OCI-LY3 (cell line): ENCODE measurements at regions not wholly inside any gene's neighbourhood (a gene's known extent, or its start where the extent isn't known, plus 50 kb on each side); places are given as distances from the start of the nearest gene placed in this dataset.

Source experiments
- H2AFZ ChIP-seq: fragments of 200-600, 300-600 bp; shearing (Covaris generic); 2 replicates; pipeline ENCODE4 v1.6.0; 2014; ENCODE audit warnings: antibody characterized with exemption, low read depth, low read length
- H3K27ac ChIP-seq: fragments of 200-600, 300-600 bp; sonication (generic); 2 replicates; pipeline ENCODE4 v1.5.1; 2014; ENCODE audit warnings: mild to moderate bottlenecking, low read length, moderate library complexity, mixed read lengths
- H3K27me3 ChIP-seq: fragments of 200-600, 300-600 bp; sonication (generic); 2 replicates; pipeline ENCODE4 v1.6.1; 2014; ENCODE audit warnings: low read depth, low read length, mixed read lengths
- H3K36me3 ChIP-seq: fragments of 200-600, 300-600 bp; sonication (generic); replicated peaks from 2 replicates; pipeline ENCODE3; 2014; ENCODE audit warnings: low read depth, low read length, mixed read lengths
- H3K4me1 ChIP-seq: fragments of 300-600, 200-600 bp; sonication (generic); 2 replicates; pipeline ENCODE4 v1.6.1; 2014; ENCODE audit warnings: low read length, mixed read lengths
- H3K4me2 ChIP-seq: fragments of 200-600, 300-600 bp; sonication (generic); 2 replicates; pipeline ENCODE4 v1.6.1; 2014; ENCODE audit warnings: low read length, mixed read lengths
- H3K4me3 ChIP-seq: fragments of 300-600, 200-600 bp; sonication (generic); 2 replicates; pipeline ENCODE4 v1.5.1; 2014; ENCODE audit warnings: antibody characterized with exemption, mild to moderate bottlenecking, low read length, moderate library complexity
- H3K79me2 ChIP-seq: fragments of 300-600, 200-600 bp; shearing (Covaris generic); 2 replicates; pipeline ENCODE4 v1.6.1; 2014; ENCODE audit warnings: mild to moderate bottlenecking, low read length, mixed read lengths
- H3K9ac ChIP-seq: fragments of 300-600, 200-600 bp; shearing (Covaris generic); 2 replicates; pipeline ENCODE4 v1.6.0; 2014; ENCODE audit warnings: mild to moderate bottlenecking, low read length, moderate library complexity
- H3K9me3 ChIP-seq: fragments of 200-600, 300-600 bp; shearing (Covaris generic); 2 replicates; pipeline ENCODE4 v1.6.1; 2014; ENCODE audit warnings: low read length, mixed read lengths; ENCODE audit not compliant: insufficient read depth
- H4K20me1 ChIP-seq: fragments of 200-600, 300-600 bp; sonication (generic); 2 replicates; pipeline ENCODE4 v1.6.1; 2016; ENCODE audit warnings: low read length, mixed read lengths; ENCODE audit not compliant: insufficient read depth
- EZH2phosphoT487 ChIP-seq: fragments of 200-600 bp; shearing (Covaris generic); IDR thresholded peaks from 2 replicates; pipeline ENCODE4 v1.6.1; 2018; ENCODE audit warnings: antibody characterized with exemption, mixed run types, low read depth
- TF ChIP-seq, protein P1 (sequence below): fragments of 200-600, 300-600 bp; sonication (generic); IDR thresholded peaks from 2 replicates; pipeline ENCODE4 v1.5.1; 2014; ENCODE audit warnings: antibody characterized with exemption, low read length, low read depth

DNA sequence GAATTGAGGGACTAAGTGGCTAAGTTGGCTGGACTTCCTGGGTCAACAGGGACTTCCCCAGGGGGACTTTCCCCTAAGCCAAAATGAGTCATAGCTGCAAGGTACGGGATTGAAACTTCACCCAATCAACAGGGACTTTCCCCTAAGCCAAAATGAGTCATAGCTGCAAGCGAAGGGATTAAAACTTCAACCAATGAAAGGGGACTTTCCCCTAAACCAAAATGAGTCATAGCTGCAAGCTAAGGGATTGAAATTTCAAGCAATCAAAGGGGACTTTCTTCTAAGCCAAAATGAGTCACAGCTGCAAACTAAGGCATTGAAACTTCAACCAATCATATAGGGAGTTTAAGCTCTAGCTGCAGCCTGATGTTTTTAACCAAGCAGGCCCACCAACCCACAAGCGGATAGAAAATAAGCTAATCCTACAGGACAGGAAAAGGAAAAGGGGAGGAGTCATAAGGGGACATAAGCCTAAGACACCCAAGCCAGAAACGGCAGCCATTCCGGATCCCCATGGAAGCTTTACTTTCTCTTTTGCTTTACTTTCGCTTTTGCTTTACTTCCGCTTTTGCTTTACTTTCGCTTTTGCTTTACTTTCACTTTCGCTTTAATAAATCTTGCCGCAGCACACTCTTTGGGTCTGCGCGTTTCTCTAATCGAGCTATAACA is 1375.4 kb upstream of the CELF4 start:
- H3K9ac ChIP-seq: peak overlapping the region; percentile 82
- TF ChIP-seq EZH2phosphoT487: 0 out of 2 replicates have a peak, but pooled peaks have one; percentile 35
- TF ChIP-seq, protein P1, sequence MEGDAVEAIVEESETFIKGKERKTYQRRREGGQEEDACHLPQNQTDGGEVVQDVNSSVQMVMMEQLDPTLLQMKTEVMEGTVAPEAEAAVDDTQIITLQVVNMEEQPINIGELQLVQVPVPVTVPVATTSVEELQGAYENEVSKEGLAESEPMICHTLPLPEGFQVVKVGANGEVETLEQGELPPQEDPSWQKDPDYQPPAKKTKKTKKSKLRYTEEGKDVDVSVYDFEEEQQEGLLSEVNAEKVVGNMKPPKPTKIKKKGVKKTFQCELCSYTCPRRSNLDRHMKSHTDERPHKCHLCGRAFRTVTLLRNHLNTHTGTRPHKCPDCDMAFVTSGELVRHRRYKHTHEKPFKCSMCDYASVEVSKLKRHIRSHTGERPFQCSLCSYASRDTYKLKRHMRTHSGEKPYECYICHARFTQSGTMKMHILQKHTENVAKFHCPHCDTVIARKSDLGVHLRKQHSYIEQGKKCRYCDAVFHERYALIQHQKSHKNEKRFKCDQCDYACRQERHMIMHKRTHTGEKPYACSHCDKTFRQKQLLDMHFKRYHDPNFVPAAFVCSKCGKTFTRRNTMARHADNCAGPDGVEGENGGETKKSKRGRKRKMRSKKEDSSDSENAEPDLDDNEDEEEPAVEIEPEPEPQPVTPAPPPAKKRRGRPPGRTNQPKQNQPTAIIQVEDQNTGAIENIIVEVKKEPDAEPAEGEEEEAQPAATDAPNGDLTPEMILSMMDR: no peak
- peaks cover 11% of the 10 kb centered on the region for H3K9me3 ChIP-seq
- no peaks in the 10 kb centered on the region for H4K20me1 ChIP-seq
- H3K4me2 ChIP-seq: peak overlapping the region; percentile 87
- H2AFZ ChIP-seq: 0 out of 2 replicates have a peak overlapping the region, but pooled peaks have one; percentile 40
- no peaks in the 10 kb centered on the region for H3K79me2 ChIP-seq
- H3K4me1 ChIP-seq: peaks cover 39% of the 10 kb centered on the region
- H3K4me3 ChIP-seq: peak overlapping the region; percentile 77
- peaks cover 34% of the 10 kb centered on the region for H3K36me3 ChIP-seq
- H3K27ac ChIP-seq: peak overlapping the region; percentile 96
- H3K27me3 ChIP-seq: no peaks in the 10 kb centered on the region

DNA sequence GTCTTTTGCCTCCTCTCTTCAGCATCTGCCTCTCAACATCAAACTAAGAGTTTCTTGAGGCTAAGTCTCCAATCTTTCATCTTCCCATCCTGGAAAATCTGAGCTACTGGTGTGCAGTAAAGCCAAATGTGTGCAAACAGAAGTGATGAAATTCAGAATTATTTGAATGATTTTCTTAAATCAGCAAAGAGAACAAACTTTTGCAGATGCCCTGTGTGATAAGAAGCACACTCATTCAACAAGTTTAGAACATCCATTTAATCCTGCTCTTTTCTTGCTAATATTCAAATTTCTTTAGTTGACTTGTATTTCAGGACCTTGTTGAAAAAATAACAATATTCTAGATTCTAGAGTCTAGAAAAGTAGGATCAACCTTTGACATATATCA is 1374.9 kb upstream of the CELF4 start:
- H3K4me2 ChIP-seq: peak overlapping the region; percentile 52
- peak overlapping the region; percentile 57 for H3K9ac ChIP-seq
- peak overlapping the region; percentile 96 for H3K27ac ChIP-seq

DNA sequence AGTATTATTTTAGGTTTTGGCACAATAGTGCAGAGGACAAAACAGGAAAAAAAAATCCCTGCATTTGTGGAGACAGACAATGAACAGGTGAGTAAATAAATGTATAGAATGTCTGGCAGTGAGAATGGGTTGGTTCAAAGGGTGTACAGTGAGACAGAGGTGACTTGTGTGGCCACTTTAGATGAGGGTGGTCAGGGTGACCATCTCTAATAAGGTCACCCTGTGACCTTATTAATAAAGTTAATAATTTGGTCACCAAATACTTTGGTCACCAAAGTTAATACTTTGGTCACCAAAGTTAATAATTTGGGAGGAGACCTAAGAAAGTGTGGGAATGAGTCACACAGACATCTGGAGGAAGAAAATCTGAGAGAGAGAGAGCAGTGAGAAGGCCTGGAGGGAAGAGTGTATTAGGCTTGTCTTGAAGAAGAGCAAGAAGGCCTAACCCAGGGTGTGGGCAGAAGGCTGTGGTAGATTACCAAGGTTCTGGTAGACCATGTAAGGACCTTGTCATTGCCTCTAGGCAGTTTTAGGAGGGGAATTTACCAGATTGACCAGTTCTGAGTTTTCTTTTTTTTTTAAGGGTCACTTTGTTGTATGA is 1368.4 kb upstream of the CELF4 start:
- no peak for TF ChIP-seq EZH2phosphoT487
- TF ChIP-seq, protein P1: no peak
- Histone ChIP-seq H3K9me3 (no peaks in the 10 kb centered on the region; the same call in 1 of the 2 replicates), H3K9ac (no peak overlapping the region), H4K20me1 (no peaks in the 10 kb centered on the region), H3K79me2 (no peaks in the 10 kb centered on the region), H3K4me1 (peaks cover 19% of the 10 kb centered on the region), H2AFZ (no peak overlapping the region), H3K27ac (no peak overlapping the region; the same call in 1 of the 2 replicates), H3K27me3 (no peaks in the 10 kb centered on the region), H3K36me3 (peaks cover 41% of the 10 kb centered on the region), H3K4me3 (no peak overlapping the region), H3K4me2 (no peak overlapping the region)

More for the DNA sequence above, 1374.9 kb upstream of the CELF4 start:
- Histone ChIP-seq H3K4me1 (peaks cover 39% of the 10 kb centered on the region), H3K27me3 (no peaks in the 10 kb centered on the region), H3K79me2 (no peaks in the 10 kb centered on the region), H3K36me3 (peaks cover 35% of the 10 kb centered on the region), H2AFZ (no peak overlapping the region), H3K9me3 (peaks cover 8% of the 10 kb centered on the region), H3K4me3 (peak overlapping the region; percentile 30), H4K20me1 (no peaks in the 10 kb centered on the region)
- TF ChIP-seq, protein P1: no peak
- TF ChIP-seq EZH2phosphoT487: no peak

DNA sequence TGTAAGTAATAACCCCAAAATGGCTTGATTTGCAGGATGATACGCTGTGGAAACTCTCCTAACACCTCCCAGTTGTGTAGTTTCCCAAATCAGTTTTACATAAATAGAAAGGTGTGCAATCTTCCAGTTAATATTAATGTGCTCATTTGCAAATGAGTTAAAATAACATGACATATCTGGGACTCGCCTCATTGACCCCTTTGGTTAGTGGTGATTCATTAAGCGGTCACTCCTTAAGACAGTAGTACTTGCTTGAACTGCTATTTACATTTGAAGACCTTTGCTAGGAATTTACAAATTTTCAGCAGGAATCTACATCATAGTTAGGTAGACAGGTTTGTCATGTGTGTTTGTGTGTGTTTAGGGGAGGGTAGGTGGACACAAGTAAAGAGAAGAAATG is 1367.7 kb upstream of the CELF4 start:
- TF ChIP-seq, protein P1: no peak
- TF ChIP-seq EZH2phosphoT487: no peak
- Histone ChIP-seq H3K9me3 (no peaks in the 10 kb centered on the region; the same call in 1 of the 2 replicates), H3K9ac (no peak overlapping the region), H4K20me1 (no peaks in the 10 kb centered on the region), H3K27ac (no peak overlapping the region), H3K27me3 (no peaks in the 10 kb centered on the region), H3K4me1 (peaks cover 15% of the 10 kb centered on the region; the same call in 1 of the 2 replicates), H3K4me2 (no peak overlapping the region), H3K36me3 (peaks cover 34% of the 10 kb centered on the region), H3K4me3 (no peak overlapping the region), H3K79me2 (no peaks in the 10 kb centered on the region), H2AFZ (no peak overlapping the region)
